SK-N-SH treated with all-trans-retinoic acid at 6 μM for 48 hours (cell line): ENCODE measurements at regions not wholly inside any gene's neighbourhood (a gene's known extent, or its start where the extent isn't known, plus 50 kb on each side); places are given as distances from the start of the nearest gene placed in this dataset.
A peak's percentile ranks its signal among the peaks of the same experiment; 100 is the strongest.

Source experiments
- ATAC-seq: fragments of 200-7000 bp; cut with Tn5 transposase; 3 replicates; pipeline ENCODE4 v1.9.1; 2020; ENCODE audit warnings: mild to moderate bottlenecking, moderate library complexity
- ARNTL ChIP-seq: fragments of 450-650 bp; formaldehyde crosslinking; IDR thresholded peaks from 2 replicates; pipeline ENCODE4 v1.5.0; 2020; ENCODE audit warnings: low read depth, mild to moderate bottlenecking, moderate library complexity, borderline replicate concordance
- BACH2 ChIP-seq: fragments of 250-450 bp; sonication (Bioruptor Pico); IDR thresholded peaks from 2 replicates; pipeline ENCODE4 v1.9.0; 2021; ENCODE audit warnings: mild to moderate bottlenecking, borderline replicate concordance
- CREB5 ChIP-seq: fragments of 250-450 bp; sonication (Bioruptor Pico); IDR thresholded peaks from 2 replicates; pipeline ENCODE4 v1.5.1; 2020; ENCODE audit warnings: low read depth, mild to moderate bottlenecking, moderate library complexity
- CSDC2 ChIP-seq: fragments of 250-450 bp; sonication (Bioruptor Pico); IDR thresholded peaks from 2 replicates; pipeline ENCODE4 v1.5.0; 2020; ENCODE audit warnings: mild to moderate bottlenecking, moderate library complexity
- CSRNP3 ChIP-seq: fragments of 250-450 bp; sonication (Bioruptor Pico); IDR thresholded peaks from 2 replicates; pipeline ENCODE4 v1.5.1; 2021; ENCODE audit warnings: mild to moderate bottlenecking, moderate library complexity
- ESRRG ChIP-seq: fragments of 250-450 bp; sonication (Bioruptor Pico); IDR thresholded peaks from 2 replicates; pipeline ENCODE4 v1.6.1; 2021; ENCODE audit warnings: mild to moderate bottlenecking
- GLIS3 ChIP-seq: fragments of 250-450 bp; sonication (Bioruptor Pico); IDR thresholded peaks from 2 replicates; pipeline ENCODE4 v1.5.0; 2020; ENCODE audit warnings: mild to moderate bottlenecking, moderate library complexity
- ISL1 ChIP-seq: fragments of 250-450 bp; sonication (Bioruptor Pico); IDR thresholded peaks from 2 replicates; pipeline ENCODE4 v2.1.2; 2022; ENCODE audit warnings: mild to moderate bottlenecking, moderate library complexity
- OSR1 ChIP-seq: fragments of 250-450 bp; sonication (Bioruptor Pico); IDR thresholded peaks from 2 replicates; pipeline ENCODE4 v1.8.0; 2022; ENCODE audit warnings: moderate library complexity, mild to moderate bottlenecking, inconsistent platforms
- PATZ1 ChIP-seq: fragments of 250-450 bp; sonication (Bioruptor Pico); IDR thresholded peaks from 2 replicates; pipeline ENCODE4 v1.8.0; 2020; ENCODE audit warnings: mild to moderate bottlenecking, moderate library complexity, borderline replicate concordance
- POU6F1 ChIP-seq: fragments of 250-450 bp; sonication (Bioruptor Pico); IDR thresholded peaks from 2 replicates; pipeline ENCODE4 v1.8.0; 2021; ENCODE audit warnings: low read depth, mild to moderate bottlenecking, moderate library complexity, borderline replicate concordance
- PPARA ChIP-seq: fragments of 250-450 bp; sonication (Bioruptor Pico); IDR thresholded peaks from 2 replicates; pipeline ENCODE4 v1.5.0; 2020; ENCODE audit warnings: mild to moderate bottlenecking, borderline replicate concordance
- RARB ChIP-seq: fragments of 250-450 bp; sonication (Bioruptor Pico); IDR thresholded peaks from 2 replicates; pipeline ENCODE4 v1.8.0; 2021; ENCODE audit warnings: mild to moderate bottlenecking, moderate library complexity
- SNAI2 ChIP-seq: fragments of 250-450 bp; sonication (Bioruptor Pico); IDR thresholded peaks from 2 replicates; pipeline ENCODE4 v1.5.0; 2020; ENCODE audit warnings: mild to moderate bottlenecking, moderate library complexity
- TCF4 ChIP-seq: fragments of 250-450 bp; sonication (Bioruptor Pico); IDR thresholded peaks from 2 replicates; pipeline ENCODE4 v1.8.0; 2021; ENCODE audit warnings: mild to moderate bottlenecking, moderate library complexity, borderline replicate concordance
- TOX ChIP-seq: fragments of 250-450 bp; sonication (Bioruptor Pico); IDR thresholded peaks from 2 replicates; pipeline ENCODE4 v1.8.0; 2021; ENCODE audit warnings: mild to moderate bottlenecking, moderate library complexity, borderline replicate concordance
- TSHZ2 ChIP-seq: fragments of 250-450 bp; sonication (Bioruptor Pico); IDR thresholded peaks from 2 replicates; pipeline ENCODE4 v1.5.0; 2020; ENCODE audit warnings: mild to moderate bottlenecking, moderate library complexity
- ZC3H10 ChIP-seq: fragments of 250-450 bp; sonication (Bioruptor Pico); IDR thresholded peaks from 2 replicates; pipeline ENCODE4 v1.5.1; 2021; ENCODE audit warnings: mild to moderate bottlenecking, moderate library complexity
- ZFP30 ChIP-seq: fragments of 450-650 bp; formaldehyde crosslinking; IDR thresholded peaks from 2 replicates; pipeline ENCODE4 v1.5.0; 2022; ENCODE audit warnings: mild to moderate bottlenecking, moderate library complexity
- ZNF565 ChIP-seq: fragments of 450-650 bp; formaldehyde crosslinking; conservative IDR thresholded peaks from 2 replicates; pipeline ENCODE4 v1.5.0; 2020; ENCODE audit warnings: low read depth, mild to moderate bottlenecking, moderate library complexity
- ZNF70 ChIP-seq: fragments of 450-650 bp; formaldehyde crosslinking; IDR thresholded peaks from 2 replicates; pipeline ENCODE4 v1.5.0; 2020; ENCODE audit warnings: mild to moderate bottlenecking, moderate library complexity
- ZNF8 ChIP-seq: fragments of 450-650 bp; formaldehyde crosslinking; IDR thresholded peaks from 2 replicates; pipeline ENCODE4 v1.5.0; 2020; ENCODE audit warnings: mild to moderate bottlenecking, moderate library complexity

GRCh38 chr4:91963486-91963885, 340.3 kb upstream of the GRID2 start:
- peak; percentile 49; the same call in 2 of the 3 replicates for ATAC-seq
- TF ChIP-seq TSHZ2 (no peak), ZNF70 (CRISPR knock-in tag) (no peak), TOX (no peak), ARNTL (CRISPR knock-in tag) (no peak), ESRRG (CRISPR knock-in tag) (no peak), RARB (no peak), GLIS3 (CRISPR knock-in tag) (no peak), BACH2 (CRISPR knock-in tag) (no peak), CSDC2 (CRISPR knock-in tag) (no peak), TCF4 (CRISPR knock-in tag) (no peak), OSR1 (CRISPR knock-in tag) (no peak), CSRNP3 (CRISPR knock-in tag) (no peak)

- ATAC-seq = no peak
- TF ChIP-seq ISL1 (CRISPR knock-in tag) (no peak), TCF4 (CRISPR knock-in tag) (no peak), ZNF70 (CRISPR knock-in tag) (no peak), POU6F1 (CRISPR knock-in tag) (no peak)
- TF ChIP-seq, all 23 proteins: peak for 0
Measured at GRCh38 chr4:91965166-91965565, 338.6 kb upstream of the GRID2 start.

GRCh38 chr4:91973479-91974153, 330.1 kb upstream of the GRID2 start:
- no peak for TF ChIP-seq PPARA (CRISPR knock-in tag)
- TF ChIP-seq ESRRG (CRISPR knock-in tag) = no peak
- TF ChIP-seq ZNF8 = no peak
- TF ChIP-seq ZNF565 (CRISPR knock-in tag) = no peak
- TF ChIP-seq TOX = no peak
- TF ChIP-seq GLIS3 (CRISPR knock-in tag) = no peak
- TF ChIP-seq PATZ1 (CRISPR knock-in tag) = no peak
- no peak for TF ChIP-seq CSRNP3 (CRISPR knock-in tag)
- no peak for TF ChIP-seq RARB
- no peak for TF ChIP-seq ZNF70 (CRISPR knock-in tag)
- no peak for TF ChIP-seq CREB5 (CRISPR knock-in tag)
- TF ChIP-seq OSR1 (CRISPR knock-in tag) = no peak
- no peak for TF ChIP-seq TCF4 (CRISPR knock-in tag)
- no peak for TF ChIP-seq BACH2 (CRISPR knock-in tag)
- no peak for TF ChIP-seq POU6F1 (CRISPR knock-in tag)
- no peak for TF ChIP-seq ZC3H10 (CRISPR knock-in tag)
- TF ChIP-seq ZFP30 (CRISPR knock-in tag) = no peak
- no peak for TF ChIP-seq SNAI2 (CRISPR knock-in tag)
- no peak for ATAC-seq
